MM.1S (cell line): ENCODE measurements at regions not wholly inside any gene's neighbourhood (a gene's known extent, or its start where the extent isn't known, plus 50 kb on each side); places are given as distances from the start of the nearest gene placed in this dataset.

Source experiments
- DNase-seq: peaks from one replicate; pipeline ENCODE4 v3.0.0-alpha.2; 2015
- H2AFZ ChIP-seq: fragments of 300-600 bp; sonication (generic); 2 replicates; pipeline ENCODE4 v1.6.0; 2016; ENCODE audit warnings: antibody characterized with exemption, low read length
- H3F3A ChIP-seq: fragments of 300-600 bp; sonication (generic); 2 replicates; pipeline ENCODE4 v1.6.1; 2016; ENCODE audit warnings: mild to moderate bottlenecking, antibody characterized with exemption, low read length, moderate library complexity, mixed read lengths; ENCODE audit not compliant: insufficient read depth
- H3K27ac ChIP-seq: fragments of 300-600 bp; sonication (generic); 2 replicates; pipeline ENCODE4 v1.5.1; 2016; ENCODE audit warnings: mild to moderate bottlenecking, low read length
- H3K27me3 ChIP-seq: fragments of 300-600 bp; sonication (generic); replicated peaks from 2 replicates; pipeline ENCODE4 v1.6.0; 2016; ENCODE audit warnings: low read length; ENCODE audit not compliant: insufficient read depth
- H3K36me3 ChIP-seq: fragments of 300-600 bp; sonication (generic); replicated peaks from 2 replicates; pipeline ENCODE4 v1.6.1; 2016; ENCODE audit warnings: mild to moderate bottlenecking, low read length, mixed read lengths; ENCODE audit not compliant: insufficient read depth
- H3K4me1 ChIP-seq: fragments of 300-600 bp; sonication (generic); 2 replicates; pipeline ENCODE4 v1.6.1; 2016; ENCODE audit warnings: low read length, mixed read lengths
- H3K4me2 ChIP-seq: fragments of 300-600 bp; sonication (generic); 2 replicates; pipeline ENCODE4 v1.6.0; 2016; ENCODE audit warnings: low read depth, low read length
- H3K4me3 ChIP-seq: fragments of 300-600 bp; sonication (generic); 2 replicates; pipeline ENCODE4 v1.5.1; 2016; ENCODE audit warnings: low read length, mixed read lengths
- H3K79me2 ChIP-seq: fragments of 300-600 bp; sonication (generic); 2 replicates; pipeline ENCODE4 v1.6.1; 2016; ENCODE audit warnings: mixed run types, low read length, mixed read lengths
- H3K9ac ChIP-seq: fragments of 300-600 bp; sonication (generic); 2 replicates; pipeline ENCODE4 v1.6.1; 2016; ENCODE audit warnings: low read length, mixed read lengths
- H3K9me2 ChIP-seq: fragments of 300-600 bp; sonication (generic); replicated peaks from 2 replicates; pipeline ENCODE4 v1.6.1; 2016; ENCODE audit warnings: mild to moderate bottlenecking, low read length, mixed read lengths; ENCODE audit not compliant: insufficient read depth
- H3K9me3 ChIP-seq: fragments of 300-600 bp; sonication (generic); replicated peaks from 2 replicates; pipeline ENCODE4 v1.6.1; 2016; ENCODE audit warnings: mild to moderate bottlenecking, low read length, mixed read lengths; ENCODE audit not compliant: insufficient read depth
- H4K20me1 ChIP-seq: fragments of 300-600 bp; sonication (generic); 2 replicates; pipeline ENCODE4 v1.6.1; 2016; ENCODE audit warnings: mild to moderate bottlenecking, low read length, moderate library complexity, mixed read lengths; ENCODE audit not compliant: insufficient read depth
- CTCF ChIP-seq: fragments of 300-600 bp; sonication (generic); IDR thresholded peaks from 2 replicates; pipeline ENCODE4 v1.5.1; 2016; ENCODE audit warnings: antibody characterized with exemption, low read length, mixed read lengths
- EZH2 ChIP-seq: fragments of 300-600 bp; sonication (generic); optimal IDR thresholded peaks from 2 replicates; pipeline ENCODE3; 2017; ENCODE audit warnings: low read depth, mild to moderate bottlenecking, antibody characterized with exemption, low read length, mixed read lengths
- EZH2phosphoT487 ChIP-seq: fragments of 300-600 bp; sonication (generic); IDR thresholded peaks from 2 replicates; pipeline ENCODE4 v1.6.1; 2018; ENCODE audit warnings: antibody characterized with exemption, low read length

- no peak for TF ChIP-seq CTCF
- TF ChIP-seq EZH2phosphoT487 = no peak
- no peak for TF ChIP-seq EZH2
- Histone ChIP-seq H3K4me2 (no peak overlapping the region), H3K9ac (no peak overlapping the region), H3K4me3 (no peak overlapping the region), H3F3A (no peaks in the 10 kb centered on the region), H3K27ac (no peak overlapping the region), H3K9me3 (no peaks in the 10 kb centered on the region), H3K9me2 (no peaks in the 10 kb centered on the region), H3K79me2 (no peaks in the 10 kb centered on the region), H4K20me1 (no peaks in the 10 kb centered on the region), H3K4me1 (no peaks in the 10 kb centered on the region), H3K36me3 (no peaks in the 10 kb centered on the region), H2AFZ (no peak overlapping the region), H3K27me3 (peaks cover 81% of the 10 kb centered on the region)
- no peak for DNase-seq
Measured at GRCh38 chr1:4516596-4516995, 137.8 kb upstream of the AJAP1 start.

- Histone ChIP-seq H3K9me2 (no peaks in the 10 kb centered on the region), H2AFZ (no peak overlapping the region), H3K4me3 (no peak overlapping the region), H3K27me3 (peaks cover 81% of the 10 kb centered on the region), H3K9me3 (no peaks in the 10 kb centered on the region), H4K20me1 (no peaks in the 10 kb centered on the region), H3K36me3 (no peaks in the 10 kb centered on the region), H3K79me2 (no peaks in the 10 kb centered on the region), H3K9ac (no peak overlapping the region), H3K4me1 (no peaks in the 10 kb centered on the region), H3K27ac (no peak overlapping the region), H3F3A (no peaks in the 10 kb centered on the region), H3K4me2 (no peak overlapping the region)
- no peak for DNase-seq
- TF ChIP-seq EZH2 (no peak), CTCF (no peak), EZH2phosphoT487 (no peak)
Measured at GRCh38 chr1:4517186-4517954, 137.0 kb upstream of the AJAP1 start.

- H3K4me1 ChIP-seq = no peaks in the 10 kb centered on the region
- no peaks in the 10 kb centered on the region for H4K20me1 ChIP-seq
- H3K4me3 ChIP-seq = no peak overlapping the region
- DNase-seq = no peak
- no peaks in the 10 kb centered on the region for H3K79me2 ChIP-seq
- H3K9me3 ChIP-seq = no peaks in the 10 kb centered on the region
- no peaks in the 10 kb centered on the region for H3F3A ChIP-seq
- H3K27me3 ChIP-seq = peaks cover 77% of the 10 kb centered on the region
- no peak overlapping the region for H3K27ac ChIP-seq
- no peaks in the 10 kb centered on the region for H3K9me2 ChIP-seq
- no peak overlapping the region for H2AFZ ChIP-seq
- no peak for TF ChIP-seq EZH2
- TF ChIP-seq CTCF = no peak
- TF ChIP-seq EZH2phosphoT487 = no peak
- H3K4me2 ChIP-seq = no peak overlapping the region
- no peak overlapping the region for H3K9ac ChIP-seq
- H3K36me3 ChIP-seq = no peaks in the 10 kb centered on the region
Measured at GRCh38 chr1:4518621-4519020, 135.8 kb upstream of the AJAP1 start.
